HEK293T (cell line): ENCODE measurements at regions not wholly inside any gene's neighbourhood (a gene's known extent, or its start where the extent isn't known, plus 50 kb on each side); places are given as distances from the start of the nearest gene placed in this dataset.

ENCODE experiments used
- CTCF ChIA-PET: fragments of 350-600 bp; formaldehyde crosslinking; extraction: SDS; loops from one replicate; lab custom pipeline; 2021; ENCODE audit warnings: antibody characterized with exemption, inconsistent platforms; lab: Yijun Ruan, JAX
- POLR2A ChIA-PET: fragments of 350-600 bp; formaldehyde crosslinking; extraction: SDS; loops from one replicate; lab custom pipeline; 2020; ENCODE audit warnings: antibody characterized with exemption, inconsistent platforms; lab: Yijun Ruan, JAX
- DNase-seq: peaks from one replicate; pipeline ENCODE4 v3.0.0; 2012; ENCODE audit warnings: mixed read lengths; ENCODE audit errors: extremely low spot score
- ARNT ChIP-seq: fragments of 450-650 bp; IDR thresholded peaks from 2 replicates; pipeline ENCODE4 v1.6.1; 2017; ENCODE audit warnings: mild to moderate bottlenecking
- BHLHE40 ChIP-seq: fragments of 450-650 bp; IDR thresholded peaks from 2 replicates; pipeline ENCODE4 v1.6.1; 2016; ENCODE audit warnings: mild to moderate bottlenecking, moderate library complexity, borderline replicate concordance
- CTBP1 ChIP-seq: fragments of 450-650 bp; IDR thresholded peaks from 2 replicates; pipeline ENCODE4 v1.6.1; 2016; ENCODE audit warnings: borderline replicate concordance
- ELF4 ChIP-seq: fragments of 450-650 bp; IDR thresholded peaks from 2 replicates; pipeline ENCODE4 v1.6.1; 2017; ENCODE audit warnings: antibody characterized with exemption
- FOXA1 ChIP-seq: fragments of 450-650 bp; IDR thresholded peaks from 2 replicates; pipeline ENCODE4 v1.6.1; 2016; ENCODE audit warnings: mild to moderate bottlenecking
- FOXK2 ChIP-seq: fragments of 450-650 bp; IDR thresholded peaks from 2 replicates; pipeline ENCODE4 v1.6.1; 2016; ENCODE audit warnings: mild to moderate bottlenecking
- FOXM1 ChIP-seq: fragments of 450-650 bp; IDR thresholded peaks from 2 replicates; pipeline ENCODE4 v1.6.1; 2017; ENCODE audit warnings: mild to moderate bottlenecking, borderline replicate concordance
- HDGF ChIP-seq: fragments of 450-650 bp; IDR thresholded peaks from 2 replicates; pipeline ENCODE4 v1.6.1; 2017; ENCODE audit warnings: antibody characterized with exemption, borderline replicate concordance
- L3MBTL2 ChIP-seq: fragments of 450-650 bp; conservative IDR thresholded peaks from 2 replicates; pipeline ENCODE4 v1.6.1; 2016; ENCODE audit warnings: mild to moderate bottlenecking
- LEF1 ChIP-seq: fragments of 450-650 bp; IDR thresholded peaks from 2 replicates; pipeline ENCODE4 v1.6.1; 2017; ENCODE audit warnings: mild to moderate bottlenecking, borderline replicate concordance
- NFRKB ChIP-seq: fragments of 450-650 bp; IDR thresholded peaks from 2 replicates; pipeline ENCODE4 v1.6.1; 2016; ENCODE audit warnings: mild to moderate bottlenecking, moderate library complexity
- SP1 ChIP-seq: fragments of 450-650 bp; IDR thresholded peaks from 2 replicates; pipeline ENCODE4 v1.6.1; 2017
- SUZ12 ChIP-seq: fragments of 450-650 bp; IDR thresholded peaks from 2 replicates; pipeline ENCODE4 v1.6.1; 2016; ENCODE audit warnings: mild to moderate bottlenecking
- TARDBP ChIP-seq: fragments of 450-650 bp; IDR thresholded peaks from 2 replicates; pipeline ENCODE4 v1.6.1; 2016
- ZNF384 ChIP-seq: fragments of 450-650 bp; IDR thresholded peaks from 2 replicates; pipeline ENCODE4 v1.6.1; 2016
- TF ChIP-seq, protein P1 (sequence below): fragments of 450-650 bp; IDR thresholded peaks from 2 replicates; pipeline ENCODE4 v1.6.1; 2016

DNA sequence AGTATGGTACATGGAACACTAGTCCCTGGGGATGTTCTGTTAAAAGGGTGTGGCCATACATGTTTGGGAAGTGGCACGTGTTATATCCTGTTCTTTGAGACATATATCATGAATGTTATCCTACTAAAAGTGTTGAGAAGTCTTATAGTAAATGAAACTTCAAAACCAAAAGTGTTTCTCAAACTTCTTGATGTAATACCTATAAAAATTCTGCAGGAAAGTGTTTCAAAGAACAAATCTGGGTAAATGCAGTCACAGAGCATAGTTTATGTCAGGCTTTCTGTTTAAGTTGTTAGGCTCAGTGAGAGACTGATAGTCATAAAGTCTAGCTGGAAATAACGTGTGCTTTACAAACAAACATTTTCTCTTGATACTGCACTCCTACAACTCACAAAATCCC, 273.7 kb downstream of the KIF20B start:
- DNase-seq = no peak
- TF ChIP-seq FOXM1 (no peak), ARNT (no peak), NFRKB (no peak), HDGF (no peak)
- CTCF ChIA-PET = no interaction called here
- POLR2A ChIA-PET = no interaction called here

DNA sequence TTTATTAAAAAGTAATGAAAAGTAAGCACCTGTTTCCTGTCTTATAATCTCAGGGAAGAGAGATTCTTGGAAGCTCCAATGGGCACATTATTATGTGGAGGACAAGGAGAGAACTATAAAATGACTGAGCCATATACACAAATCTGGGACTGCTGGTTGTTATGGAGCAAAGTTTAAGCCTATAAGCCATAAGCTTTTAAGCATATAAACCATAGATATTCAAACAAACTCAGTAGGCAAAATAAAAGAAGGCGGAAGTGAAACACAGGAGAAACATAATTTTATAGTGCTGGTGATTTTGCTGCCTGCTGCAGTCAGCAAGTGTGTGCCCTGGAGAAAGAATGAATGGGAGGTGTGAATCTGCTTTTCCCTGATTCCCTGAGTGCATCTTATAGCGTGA, 274.4 kb downstream of the KIF20B start:
- DNase-seq = no peak
- POLR2A ChIA-PET = no interaction called here
- no peak for TF ChIP-seq SP1
- TF ChIP-seq HDGF = no peak
- CTCF ChIA-PET = interaction anchor here (0.7 kb wide), 1 partner anchor 614 kb away, joined by 3 read pairs; no protein-coding TSS in a partner anchor

DNA sequence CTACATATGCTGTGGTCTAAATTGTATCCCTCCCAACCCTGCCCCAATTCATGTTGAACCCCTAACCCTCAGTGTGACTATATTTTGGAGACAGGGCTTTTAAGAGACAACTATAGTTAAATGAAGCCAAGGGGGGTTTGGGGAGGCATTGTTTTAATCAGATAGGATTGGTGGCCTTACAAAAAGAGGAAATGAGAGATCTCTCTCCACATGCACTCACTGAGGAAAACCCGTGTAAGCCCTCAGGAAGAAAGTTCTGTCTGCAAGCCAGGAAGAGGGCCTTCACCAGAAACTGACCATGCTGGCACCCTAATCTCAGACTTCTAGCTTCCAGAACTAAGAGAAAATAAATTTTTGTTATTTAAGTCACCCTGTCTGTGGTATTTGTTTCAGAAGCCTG, 276.7 kb downstream of the KIF20B start:
- DNase-seq = no peak
- TF ChIP-seq FOXK2 = no peak
- no peak for TF ChIP-seq BHLHE40
- TF ChIP-seq ZNF384 = no peak
- no peak for TF ChIP-seq ELF4
- TF ChIP-seq HDGF = no peak
- no peak for TF ChIP-seq SP1
- TF ChIP-seq L3MBTL2 = no peak
- no peak for TF ChIP-seq TARDBP
- TF ChIP-seq, protein P1, sequence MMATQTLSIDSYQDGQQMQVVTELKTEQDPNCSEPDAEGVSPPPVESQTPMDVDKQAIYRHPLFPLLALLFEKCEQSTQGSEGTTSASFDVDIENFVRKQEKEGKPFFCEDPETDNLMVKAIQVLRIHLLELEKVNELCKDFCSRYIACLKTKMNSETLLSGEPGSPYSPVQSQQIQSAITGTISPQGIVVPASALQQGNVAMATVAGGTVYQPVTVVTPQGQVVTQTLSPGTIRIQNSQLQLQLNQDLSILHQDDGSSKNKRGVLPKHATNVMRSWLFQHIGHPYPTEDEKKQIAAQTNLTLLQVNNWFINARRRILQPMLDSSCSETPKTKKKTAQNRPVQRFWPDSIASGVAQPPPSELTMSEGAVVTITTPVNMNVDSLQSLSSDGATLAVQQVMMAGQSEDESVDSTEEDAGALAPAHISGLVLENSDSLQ = no peak
- TF ChIP-seq NFRKB = no peak
- no peak for TF ChIP-seq FOXA1
- TF ChIP-seq LEF1 = no peak
- TF ChIP-seq SUZ12 = no peak
- TF ChIP-seq FOXM1 = no peak
- TF ChIP-seq CTBP1 = no peak
- ChIA-PET POLR2A (no interaction called here), CTCF (interaction anchor here (0.6 kb wide), 1 partner anchor 515 kb away, joined by 3 read pairs; no protein-coding TSS in a partner anchor)

DNA sequence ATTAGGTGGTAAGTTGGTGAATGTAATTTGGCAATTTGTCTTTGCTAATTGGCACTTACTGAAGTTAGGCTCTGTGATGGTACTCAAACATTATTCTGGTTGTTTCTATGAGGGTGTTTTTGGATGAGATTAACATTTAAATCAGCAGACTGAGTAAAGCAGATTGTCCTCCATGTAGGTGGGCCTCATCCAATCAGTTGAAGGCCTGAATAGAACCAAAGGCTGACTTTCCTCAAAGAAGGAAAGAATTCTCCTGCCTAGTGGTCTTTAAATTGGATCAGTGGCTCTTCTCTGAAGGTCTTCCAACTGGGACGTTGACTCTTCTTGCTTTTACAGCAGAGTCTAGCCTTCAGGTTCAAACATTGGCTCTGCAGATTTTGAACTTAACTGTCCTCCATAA, 278.3 kb downstream of the KIF20B start:
- DNase-seq = no peak
- TF ChIP-seq ELF4 (no peak), NFRKB (no peak), TARDBP (no peak), HDGF (no peak), FOXK2 (no peak), ZNF384 (no peak), CTBP1 (no peak), SP1 (no peak), L3MBTL2 (no peak), ARNT (no peak)
- TF ChIP-seq, protein P1 = no peak
- POLR2A ChIA-PET = no interaction called here
- CTCF ChIA-PET = no interaction called here

DNA sequence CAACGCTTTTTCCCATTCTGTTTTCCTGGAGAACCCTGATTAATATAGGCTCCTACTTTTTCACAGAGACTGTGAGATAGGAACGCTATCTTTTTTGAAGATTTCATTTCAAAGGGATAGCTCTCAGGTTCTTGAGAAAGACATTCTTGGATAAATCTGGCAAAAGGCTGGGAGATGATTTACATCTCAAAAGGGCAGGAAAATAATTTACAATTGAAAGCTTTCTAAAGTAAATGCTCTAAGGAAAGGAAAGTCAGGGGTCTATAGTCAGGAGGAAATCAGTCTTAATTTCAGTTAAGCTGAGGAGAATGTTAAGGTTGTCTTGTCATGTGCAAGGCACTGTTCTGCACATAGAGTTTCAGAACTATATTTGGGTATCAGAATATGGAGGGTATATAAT, 278.8 kb downstream of the KIF20B start:
- TF ChIP-seq CTBP1 (no peak), ZNF384 (no peak), SP1 (no peak), FOXA1 (no peak), BHLHE40 (no peak), NFRKB (no peak), FOXK2 (no peak), LEF1 (no peak), ARNT (no peak), HDGF (no peak), FOXM1 (no peak), TARDBP (no peak), SUZ12 (no peak), ELF4 (no peak), L3MBTL2 (no peak)
- TF ChIP-seq, protein P1 = no peak
- no peak for DNase-seq
- CTCF ChIA-PET = no interaction called here
- POLR2A ChIA-PET = no interaction called here

DNA sequence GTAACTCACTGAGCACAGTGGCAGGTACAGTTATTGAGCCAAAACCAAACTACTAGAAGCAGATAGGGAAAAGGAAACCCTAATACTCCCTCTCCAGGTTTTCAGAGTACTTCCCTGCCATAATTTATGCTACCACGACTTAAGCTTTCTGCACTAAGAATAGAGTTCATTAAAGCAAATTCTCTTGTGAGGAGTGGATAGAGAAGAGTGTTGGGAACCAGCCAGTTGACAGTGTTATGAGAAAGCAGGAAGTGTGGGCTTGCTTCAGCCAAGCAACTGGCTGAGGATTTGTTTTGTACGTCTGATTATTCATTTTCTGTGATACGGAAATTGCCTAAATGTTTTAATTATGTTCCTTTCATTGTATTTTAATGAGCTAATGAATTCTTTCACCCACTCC, 280.5 kb downstream of the KIF20B start:
- POLR2A ChIA-PET = no interaction called here
- TF ChIP-seq BHLHE40 = no peak
- no peak for TF ChIP-seq NFRKB
- TF ChIP-seq SUZ12 = no peak
- no peak for TF ChIP-seq L3MBTL2
- no peak for TF ChIP-seq FOXK2
- no peak for TF ChIP-seq ZNF384
- TF ChIP-seq HDGF = no peak
- TF ChIP-seq, protein P1 = no peak
- TF ChIP-seq ELF4 = no peak
- no peak for TF ChIP-seq CTBP1
- no peak for TF ChIP-seq ARNT
- no peak for TF ChIP-seq FOXA1
- TF ChIP-seq TARDBP = no peak
- CTCF ChIA-PET = interaction anchor here (0.7 kb wide), 1 partner anchor 151 kb away, joined by 6 read pairs; no protein-coding TSS in a partner anchor
- no peak for DNase-seq
